Esophagus squamous epithelium (tissue), 4 donors: ENCODE measurements at regions not wholly inside any gene's neighbourhood (a gene's known extent, or its start where the extent isn't known, plus 50 kb on each side); places are given as distances from the start of the nearest gene placed in this dataset.

Experiments
- CTCF ChIP-seq, 6 experiments: fragments of 450-650 bp in 4 of 6; fragments of 200-600 bp in 2 of 6; sonication (generic) in 2 of 6; IDR thresholded peaks; one replicate each; pipeline ENCODE4 v1.5.1; 2016 to 2019; ENCODE audit warnings: antibody characterized with exemption in 6 of 6, mild to moderate bottlenecking in 4 of 6, moderate library complexity in 4 of 6
- POLR2A ChIP-seq, 4 donors: fragments of 450-650 bp; IDR thresholded peaks; one replicate each; pipeline ENCODE4 v1.6.1; 2017; ENCODE audit warnings: antibody characterized with exemption in 4 of 4, mild to moderate bottlenecking in 4 of 4, moderate library complexity in 3 of 4

- TF ChIP-seq CTCF (IDR thresholded peaks at IDR 0.05) (no peak), POLR2A (IDR thresholded peaks at IDR 0.05) (no peak)
Observed at GRCh38 chr16:72471317-72471924, 299.5 kb upstream of the PMFBP1 start.
